GM21390 (cell line): ENCODE measurements at regions not wholly inside any gene's neighbourhood (a gene's known extent, or its start where the extent isn't known, plus 50 kb on each side); places are given as distances from the start of the nearest gene placed in this dataset.
"Not testable (repeated sequence)": the region's sequence is repeated elsewhere in the genome, so short reads cannot be mapped to it uniquely, and the experiment has no call there.

Source experiments
- ATAC-seq: cut with Tn5 transposase; IDR thresholded peaks from one replicate; pipeline ENCODE4 v1.9.1; 2021; ENCODE audit not compliant: unreplicated experiment

GRCh38 chr7:49100908-49101740 lies 176.8 kb downstream of the CDC14C start:
- ATAC-seq: not testable (repeated sequence)

GRCh38 chr7:49102411-49102810 lies 178.1 kb downstream of the CDC14C start:
- ATAC-seq: no peak

- ATAC-seq: no peak
These were observed 187.4 kb downstream of the CDC14C start for GRCh38 chr7:49111706-49112105.

- ATAC-seq: no peak
These were observed 187.9 kb downstream of the CDC14C start for GRCh38 chr7:49112222-49112621.

- no peak for ATAC-seq
These were observed 188.3 kb downstream of the CDC14C start for GRCh38 chr7:49112647-49113046.

GRCh38 chr7:49119706-49120105 lies 195.4 kb downstream of the CDC14C start:
- ATAC-seq: no peak

GRCh38 chr7:49125246-49125645 lies 200.9 kb downstream of the CDC14C start:
- no peak for ATAC-seq

GRCh38 chr7:49127359-49127913 lies 203.1 kb downstream of the CDC14C start:
- ATAC-seq: no peak

GRCh38 chr7:49137978-49138377 lies 213.6 kb downstream of the CDC14C start:
- no peak for ATAC-seq

- no peak for ATAC-seq
These were observed 226.1 kb downstream of the CDC14C start for GRCh38 chr7:49150486-49150885.

GRCh38 chr7:49151146-49151545 lies 226.8 kb downstream of the CDC14C start:
- ATAC-seq: no peak

GRCh38 chr7:49158321-49158720 lies 234.0 kb downstream of the CDC14C start:
- no peak for ATAC-seq

GRCh38 chr7:49159536-49159935 lies 235.2 kb downstream of the CDC14C start:
- ATAC-seq: no peak

GRCh38 chr7:49166441-49166840 lies 242.1 kb downstream of the CDC14C start:
- ATAC-seq: no peak

GRCh38 chr7:49172639-49173038 lies 248.3 kb downstream of the CDC14C start:
- ATAC-seq: no peak

- no peak for ATAC-seq
These were observed 250.0 kb downstream of the CDC14C start for GRCh38 chr7:49174396-49174795.

- no peak for ATAC-seq
These were observed 263.4 kb downstream of the CDC14C start for GRCh38 chr7:49187543-49188268.

- no peak for ATAC-seq
These were observed 304.2 kb downstream of the CDC14C start for GRCh38 chr7:49228426-49229098.

- no peak for ATAC-seq
These were observed 304.9 kb downstream of the CDC14C start for GRCh38 chr7:49229246-49229645.

GRCh38 chr7:49243521-49243920 lies 319.2 kb downstream of the CDC14C start:
- ATAC-seq: no peak

- no peak for ATAC-seq
These were observed 320.2 kb downstream of the CDC14C start for GRCh38 chr7:49244543-49244942.
